H1 (cell line): ENCODE measurements at regions not wholly inside any gene's neighbourhood (a gene's known extent, or its start where the extent isn't known, plus 50 kb on each side); places are given as distances from the start of the nearest gene placed in this dataset.
A peak's percentile ranks its signal among the peaks of the same experiment; 100 is the strongest.

Experiments
- CTCF ChIA-PET: fragments of 300-600 bp; sonication (Branson Sonifier 250); formaldehyde crosslinking; loops from one replicate; lab custom pipeline; 2021; ENCODE audit not compliant: partially characterized antibody; lab: Charles Lee
- POLR2A ChIA-PET: fragments of 300-600 bp; sonication (Branson Sonifier 250); formaldehyde crosslinking; loops from one replicate; lab custom pipeline; 2021; ENCODE audit warnings: inconsistent platforms; ENCODE audit not compliant: partially characterized antibody; lab: Charles Lee
- DNase-seq, 2 experiments: peaks; one replicate each; pipeline versions ENCODE4 v3.0.0 to v3.0.0-alpha.2; 2010 to 2022; ENCODE audit warnings: low spot score in 2 of 2, low read depth in 1 of 2, mixed read lengths in 1 of 2
- FAIRE-seq: peaks from 2 replicates; lab custom pipeline; 2011; peaks lifted over from hg19 to GRCh38; lab: Jason Lieb, UNC
- H2AFZ ChIP-seq: 2 replicates; pipeline ENCODE4 v1.8.1; 2012; ENCODE audit warnings: low read length, inconsistent platforms
- H2AK5ac ChIP-seq: 2 replicates; pipeline ENCODE4 v1.6.1; 2013; ENCODE audit warnings: low read depth, low read length
- H2BK120ac ChIP-seq: replicated peaks from 2 replicates; pipeline ENCODE3; 2013; ENCODE audit warnings: low read depth, low read length, inconsistent platforms
- H2BK12ac ChIP-seq: 2 replicates; pipeline ENCODE4 v1.6.1; 2013; ENCODE audit warnings: low read depth, low read length
- H2BK15ac ChIP-seq: 2 replicates; pipeline ENCODE4 v1.6.1; 2013; ENCODE audit warnings: low read length
- H2BK20ac ChIP-seq: 2 replicates; pipeline ENCODE4 v1.6.1; 2013; ENCODE audit warnings: low read length
- H2BK5ac ChIP-seq: 2 replicates; pipeline ENCODE4 v1.6.1; 2013; ENCODE audit warnings: low read depth, low read length
- H3K14ac ChIP-seq: 2 replicates; pipeline ENCODE4 v1.6.1; 2013; ENCODE audit warnings: inconsistent platforms; ENCODE audit not compliant: insufficient read length
- H3K18ac ChIP-seq: 2 replicates; pipeline ENCODE4 v1.6.1; 2013; ENCODE audit warnings: low read length; ENCODE audit errors: extremely low read depth
- H3K23ac ChIP-seq: 2 replicates; pipeline ENCODE4 v1.6.1; 2013; ENCODE audit warnings: inconsistent platforms; ENCODE audit not compliant: insufficient read length
- H3K23me2 ChIP-seq: 2 replicates; pipeline ENCODE4 v1.6.1; 2013; ENCODE audit warnings: low read depth, low read length
- H3K27ac ChIP-seq: 2 replicates; pipeline ENCODE4 v1.6.1; 2011; ENCODE audit warnings: low read depth, low read length, inconsistent platforms
- H3K27me3 ChIP-seq, 4 experiments: replicated peaks in 1 of 4; 1 replicate in 1 of 4; 2 replicates in 3 of 4; pipeline versions ENCODE4 v1.6.1 to v1.8.1; 2011 to 2013; ENCODE audit warnings: low read length in 3 of 4, mild to moderate bottlenecking in 3 of 4, inconsistent platforms in 2 of 4, mixed read lengths in 2 of 4, moderate library complexity in 1 of 4; ENCODE audit not compliant: control insufficient read depth in 3 of 4, insufficient read depth in 3 of 4; ENCODE audit errors: extremely low read depth in 1 of 4
- H3K36me3 ChIP-seq, 4 experiments: 2 replicates each; pipeline versions ENCODE4 v1.6.1 to v1.8.1; 2011 to 2013; ENCODE audit warnings: mild to moderate bottlenecking in 4 of 4, low read length in 3 of 4, moderate library complexity in 2 of 4, control low read depth in 1 of 4, inconsistent platforms in 1 of 4; ENCODE audit not compliant: insufficient read depth in 4 of 4, control insufficient read depth in 2 of 4
- H3K4ac ChIP-seq: replicated peaks from 2 replicates; pipeline ENCODE3; 2013; ENCODE audit warnings: low read length, low read depth, mixed read lengths, inconsistent platforms; ENCODE audit not compliant: insufficient read length
- H3K4me1 ChIP-seq, 4 experiments: replicated peaks in 1 of 4; 1 replicate in 1 of 4; 2 replicates in 3 of 4; pipeline versions ENCODE4 v1.6.1 to v1.8.1; 2011 to 2013; ENCODE audit warnings: low read length in 3 of 4, inconsistent platforms in 2 of 4, mixed read lengths in 1 of 4; ENCODE audit not compliant: insufficient read depth in 4 of 4, control insufficient read depth in 3 of 4
- H3K4me2 ChIP-seq, 2 experiments: 2 replicates each; pipeline versions ENCODE4 v1.6.1 to v1.8.1; 2011 to 2013; ENCODE audit warnings: low read depth in 2 of 2, low read length in 2 of 2, control low read depth in 1 of 2, inconsistent platforms in 1 of 2, mild to moderate bottlenecking in 1 of 2; ENCODE audit not compliant: insufficient read depth in 1 of 2
- H3K4me3 ChIP-seq, 4 experiments: fragments of 200-600, 300-600 bp in 1 of 4; sonication (generic), shearing (Covaris generic), sonication (Bioruptor Twin) in 1 of 4; 2 replicates each; pipeline versions ENCODE4 v1.5.1 to v1.8.1; 2011 to 2016; ENCODE audit warnings: low read length in 4 of 4, low read depth in 3 of 4, control low read depth in 2 of 4, inconsistent platforms in 2 of 4, mild to moderate bottlenecking in 2 of 4, mixed read lengths in 1 of 4, moderate library complexity in 1 of 4; ENCODE audit not compliant: insufficient read depth in 2 of 4; ENCODE audit errors: extremely low read depth in 1 of 4
- H3K56ac ChIP-seq: replicated peaks from 2 replicates; pipeline ENCODE3; 2013; ENCODE audit warnings: low read depth, mild to moderate bottlenecking, mixed read lengths, low read length, inconsistent platforms; ENCODE audit not compliant: insufficient read length
- H3K79me1 ChIP-seq: 2 replicates; pipeline ENCODE4 v1.6.1; 2013; ENCODE audit warnings: low read depth, low read length, control low read depth
- H3K79me2 ChIP-seq, 2 experiments: 2 replicates each; pipeline versions ENCODE4 v1.6.1 to v1.8.1; 2012 to 2013; ENCODE audit warnings: low read length in 2 of 2, mild to moderate bottlenecking in 2 of 2, inconsistent platforms in 1 of 2; ENCODE audit not compliant: insufficient read depth in 2 of 2, control insufficient read depth in 1 of 2
- H3K9ac ChIP-seq, 4 experiments: replicated peaks in 1 of 4; 1 replicate in 1 of 4; 2 replicates in 3 of 4; pipeline versions ENCODE4 v1.6.1 to v1.8.1; 2011 to 2013; ENCODE audit warnings: low read depth in 3 of 4, low read length in 3 of 4, control low read depth in 2 of 4, mild to moderate bottlenecking in 2 of 4, moderate library complexity in 2 of 4, inconsistent platforms in 1 of 4; ENCODE audit errors: extremely low read depth in 1 of 4
- H3K9me3 ChIP-seq, 2 experiments: 2 replicates each; pipeline versions ENCODE4 v1.6.1 to v1.8.1; 2012 to 2013; ENCODE audit warnings: mild to moderate bottlenecking in 2 of 2, moderate library complexity in 2 of 2, control low read depth in 1 of 2, inconsistent platforms in 1 of 2, low read depth in 1 of 2, low read length in 1 of 2, mixed read lengths in 1 of 2; ENCODE audit not compliant: insufficient read depth in 2 of 2
- H4K20me1 ChIP-seq, 2 experiments: replicated peaks in 1 of 2; 2 replicates each; pipeline versions ENCODE3 to v1.8.1; 2011 to 2013; ENCODE audit warnings: inconsistent platforms in 2 of 2, low read length in 2 of 2, mild to moderate bottlenecking in 1 of 2; ENCODE audit not compliant: insufficient read depth in 2 of 2, control insufficient read depth in 1 of 2
- H4K5ac ChIP-seq: 2 replicates; pipeline ENCODE4 v1.6.1; 2013; ENCODE audit warnings: low read length, low read depth, mixed read lengths, inconsistent platforms; ENCODE audit not compliant: insufficient read length
- H4K8ac ChIP-seq: 2 replicates; pipeline ENCODE4 v1.8.0; 2013; ENCODE audit warnings: mild to moderate bottlenecking, moderate library complexity, low read length, inconsistent platforms; ENCODE audit not compliant: insufficient read depth; ENCODE audit errors: extremely low read depth
- H4K91ac ChIP-seq: replicated peaks from 2 replicates; pipeline ENCODE3; 2013; ENCODE audit warnings: low read length, mixed read lengths, inconsistent platforms; ENCODE audit not compliant: insufficient read length
- CTCF ChIP-seq, 3 experiments: IDR thresholded peaks; 1 replicate in 2 of 3; 2 replicates in 1 of 3; pipeline versions ENCODE4 v1.5.1 to v1.6.1; 2011; ENCODE audit warnings: low read length in 3 of 3, mild to moderate bottlenecking in 3 of 3, inconsistent platforms in 2 of 3, low read depth in 1 of 3, moderate library complexity in 1 of 3; ENCODE audit not compliant: insufficient read depth in 1 of 3; ENCODE audit errors: control extremely low read depth in 1 of 3
- RAD21 ChIP-seq, 2 experiments: IDR thresholded peaks in 1 of 2; conservative IDR thresholded peaks in 1 of 2; 2 replicates each; pipeline ENCODE4 v1.6.1; 2011; ENCODE audit warnings: low read depth in 2 of 2, low read length in 2 of 2, improper control_type of control experiment in 1 of 2, inconsistent platforms in 1 of 2, mild to moderate bottlenecking in 1 of 2, moderate library complexity in 1 of 2
- TAF1 ChIP-seq: IDR thresholded peaks from 2 replicates; pipeline ENCODE4 v1.6.1; 2011; ENCODE audit warnings: mild to moderate bottlenecking, low read depth, low read length

GRCh38 chr3:8450618-8451017 is 51.0 kb upstream of the LMCD1 start:
- Histone ChIP-seq H3K23ac (no peak overlapping the region), H3K36me3 (no peaks in the 10 kb centered on the region), H3K9me3 (no peaks in the 10 kb centered on the region), H3K9ac (no peak overlapping the region), H2BK15ac (no peak overlapping the region), H3K56ac (no peak overlapping the region), H3K23me2 (no peaks in the 10 kb centered on the region), H2AK5ac (no peak overlapping the region), H3K18ac (no peak overlapping the region), H3K4me3 (no peak overlapping the region), H3K4me1 (no peaks in the 10 kb centered on the region), H2BK12ac (no peak overlapping the region), H3K27me3 (no peaks in the 10 kb centered on the region), H3K79me2 (no peaks in the 10 kb centered on the region), H2BK5ac (no peak overlapping the region), H2AFZ (no peak overlapping the region), H3K27ac (no peak overlapping the region), H4K5ac (no peak overlapping the region), H3K4me2 (no peak overlapping the region), H3K4ac (no peak overlapping the region)
- CTCF ChIA-PET = interaction anchor here (0.6 to 1.9 kb wide), 15 partner anchors 14 to 174 kb away, joined by 3 to 12 read pairs (median 3); no protein-coding TSS in a partner anchor
- no peak for DNase-seq
- POLR2A ChIA-PET = no interaction called here
- TF ChIP-seq TAF1 (no peak), RAD21 (IDR thresholded peaks at IDR 0.05 in 1 of 2, conservative IDR thresholded peaks at IDR 0.05 in 1 of 2; ENCODE audit: low read depth in 2 of 2, low read length in 2 of 2) (peak; percentile 71 to 77), CTCF (IDR thresholded peaks at IDR 0.05; ENCODE audit: control extremely low read depth in 1 of 3, insufficient read depth in 1 of 3, low read depth in 1 of 3, low read length in 3 of 3) (peak in 2 of 3 experiments; percentile 43 to 49; a peak in 3 of 4 replicates)
- TF ChIP-seq, all 59 proteins: peak for 2
- H2BK20ac ChIP-seq = no peak overlapping the region
- H4K20me1 ChIP-seq = no peaks in the 10 kb centered on the region
- no peak overlapping the region for H4K8ac ChIP-seq
- H3K14ac ChIP-seq = no peak overlapping the region
- H2BK120ac ChIP-seq = no peak overlapping the region
- H3K79me1 ChIP-seq = no peaks in the 10 kb centered on the region
- FAIRE-seq = no peak
- no peak overlapping the region for H4K91ac ChIP-seq
